GM12878 (cell line): ENCODE measurements at regions not wholly inside any gene's neighbourhood (a gene's known extent, or its start where the extent isn't known, plus 50 kb on each side); places are given as distances from the start of the nearest gene placed in this dataset.

ENCODE experiments used
- ATAC-seq: fragments of 200-7000 bp; cut with Tn5 transposase; 3 replicates; pipeline ENCODE4 v1.9.1; 2020; ENCODE audit warnings: mild to moderate bottlenecking, moderate library complexity
- BruUV-seq: library from RNA; stranded (reverse); fragments of 400-500 nt; replicated peaks from 2 replicates; lab custom pipeline; 2021; lab: Mats Ljungman, UMichigan
- CTCF ChIA-PET: fragments of 300-600 bp; sonication (Branson Sonifier 250); formaldehyde crosslinking; extraction: SDS; loops from one replicate; lab custom pipeline; 2021; ENCODE audit warnings: inconsistent platforms; lab: Yijun Ruan, JAX
- POLR2A ChIA-PET: fragments of 350-600 bp; formaldehyde crosslinking; extraction: SDS; loops from one replicate; lab custom pipeline; 2021; ENCODE audit warnings: inconsistent platforms; lab: Charles Lee
- RAD21 ChIA-PET: fragments of 300-600 bp; sonication (Branson Sonifier 250); formaldehyde crosslinking; loops from one replicate; lab custom pipeline; 2023; ENCODE audit warnings: antibody characterized with exemption; ENCODE audit not compliant: unreplicated experiment; lab: Charles Lee
- SMC1A ChIA-PET: fragments of 300-600 bp; sonication (Branson Sonifier 250); formaldehyde crosslinking; loops from one replicate; lab custom pipeline; 2023; ENCODE audit not compliant: unreplicated experiment, uncharacterized antibody; lab: Charles Lee
- DNase-seq: peaks from one replicate; pipeline ENCODE4 v3.0.0-alpha.2; 2011; ENCODE audit warnings: low read depth, low spot score
- FAIRE-seq: peaks from 3 replicates; lab custom pipeline; 2011; peaks lifted over from hg19 to GRCh38; lab: Jason Lieb, UNC
- H2AFZ ChIP-seq: 2 replicates; pipeline ENCODE4 v1.6.0; 2011; ENCODE audit warnings: low read depth, low read length, control low read depth; ENCODE audit not compliant: control insufficient read depth
- H3K27ac ChIP-seq: 2 replicates; pipeline ENCODE4 v1.5.1; 2011; ENCODE audit warnings: control low read depth; ENCODE audit not compliant: control insufficient read depth, insufficient read depth
- H3K27me3 ChIP-seq, 2 experiments: replicated peaks in 1 of 2; 2 replicates each; pipeline versions ENCODE4 v1.6.0 to v1.6.1; 2011; ENCODE audit warnings: low read length in 1 of 2; ENCODE audit not compliant: control insufficient read depth in 2 of 2, insufficient read depth in 2 of 2
- H3K36me3 ChIP-seq, 2 experiments: 2 replicates each; pipeline ENCODE4 v1.5.1; 2011; ENCODE audit warnings: low read length in 1 of 2; ENCODE audit not compliant: control insufficient read depth in 2 of 2, insufficient read depth in 2 of 2
- H3K4me1 ChIP-seq: 2 replicates; pipeline ENCODE4 v1.6.1; 2011; ENCODE audit warnings: mild to moderate bottlenecking, low read length, moderate library complexity, mixed read lengths; ENCODE audit not compliant: control insufficient read depth, insufficient read depth
- H3K4me2 ChIP-seq: 2 replicates; pipeline ENCODE4 v1.6.0; 2011; ENCODE audit warnings: control low read depth; ENCODE audit not compliant: control insufficient read depth, insufficient read depth
- H3K4me3 ChIP-seq: fragments of 200-600 bp; sonication (generic); 2 replicates; pipeline ENCODE4 v1.5.1; 2016
- H3K79me2 ChIP-seq: 2 replicates; pipeline ENCODE4 v1.6.0; 2011; ENCODE audit warnings: low read length; ENCODE audit not compliant: control insufficient read depth, insufficient read depth
- H3K9ac ChIP-seq: 2 replicates; pipeline ENCODE4 v1.8.0; 2011; ENCODE audit warnings: low read length, control low read depth, mixed read lengths; ENCODE audit not compliant: control insufficient read depth, insufficient read depth
- H3K9me3 ChIP-seq: replicated peaks from 3 replicates; pipeline ENCODE4 v1.5.1; 2011; ENCODE audit warnings: mild to moderate bottlenecking, low read length; ENCODE audit not compliant: control insufficient read depth, insufficient read depth
- H4K20me1 ChIP-seq: 2 replicates; pipeline ENCODE4 v1.6.0; 2011; ENCODE audit not compliant: control insufficient read depth, insufficient read depth
- BCL3 ChIP-seq: IDR thresholded peaks from 2 replicates; pipeline ENCODE4 v1.6.1; 2011; ENCODE audit warnings: borderline replicate concordance, low read depth, mild to moderate bottlenecking, moderate library complexity, low read length; ENCODE audit not compliant: insufficient read depth, poor library complexity, severe bottlenecking
- BCLAF1 ChIP-seq: fragments of 450-650 bp; IDR thresholded peaks from 2 replicates; pipeline ENCODE4 v1.6.1; 2017; ENCODE audit warnings: antibody characterized with exemption, mild to moderate bottlenecking, moderate library complexity
- NBN ChIP-seq: fragments of 450-650 bp; IDR thresholded peaks from 2 replicates; pipeline ENCODE4 v1.6.1; 2016
- POLR2AphosphoS5 ChIP-seq: IDR thresholded peaks from 2 replicates; pipeline ENCODE4 v1.6.1; 2011; ENCODE audit warnings: mild to moderate bottlenecking, low read length, inconsistent platforms
- ZBTB4 ChIP-seq: fragments of 450-650 bp; formaldehyde crosslinking; IDR thresholded peaks from 2 replicates; pipeline ENCODE4 v1.4.0; 2022; ENCODE audit warnings: mild to moderate bottlenecking, moderate library complexity
- WGBS: methylation state at CpG from one replicate; pipeline ENCODE4 v1.1.6; 2016; ENCODE audit warnings: low lambda C conversion rate; ENCODE audit not compliant: insufficient replicate concordance, insufficient coverage; ENCODE audit errors: missing lambda C conversion rate; 5-methylcytosine and 5-hydroxymethylcytosine counted together
- in situ Hi-C: fragments of 300-500 bp; cut with MboI; formaldehyde crosslinking; loops from 9 replicates; pipeline ENCODE4 v1.14.3; 2018; ENCODE audit warnings: mixed read lengths
- intact Hi-C: fragments of 100-400 bp; cut with micrococcal nuclease; formaldehyde crosslinking; loops from one replicate; pipeline ENCODE4 v1.14.2; 2022; ENCODE audit not compliant: unreplicated experiment
- TF ChIP-seq, protein P1 (sequence below): IDR thresholded peaks from 2 replicates; pipeline ENCODE4 v1.6.1; 2012; ENCODE audit warnings: low read depth, low read length, improper control_type of control experiment

GRCh38 chr10:84766923-84767322, 438.5 kb downstream of the CCSER2 start:
- BruUV-seq, result no TSS peak
- no peak overlapping the region for H3K4me3 ChIP-seq
- FAIRE-seq (no peak), ATAC-seq (no peak), DNase-seq (no peak)
- H3K79me2 ChIP-seq, result no peaks in the 10 kb centered on the region
- H3K9me3 ChIP-seq, result no peaks in the 10 kb centered on the region
- H2AFZ ChIP-seq, result no peak overlapping the region
- TF ChIP-seq POLR2AphosphoS5, result no peak
- no peak for TF ChIP-seq BCLAF1
- no peak for TF ChIP-seq BCL3
- no peak for TF ChIP-seq NBN
- TF ChIP-seq, protein P1, sequence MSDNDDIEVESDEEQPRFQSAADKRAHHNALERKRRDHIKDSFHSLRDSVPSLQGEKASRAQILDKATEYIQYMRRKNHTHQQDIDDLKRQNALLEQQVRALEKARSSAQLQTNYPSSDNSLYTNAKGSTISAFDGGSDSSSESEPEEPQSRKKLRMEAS, result no peak
- TF ChIP-seq ZBTB4 (CRISPR knock-in tag), result no peak
- ChIA-PET POLR2A (no interaction called here), CTCF (interaction anchor here (0.7 kb wide), 1 partner anchor 552 kb away, joined by 3 read pairs; no protein-coding TSS in a partner anchor), SMC1A (no interaction called here), RAD21 (no interaction called here)
- intact Hi-C loops (no loop called here), in situ Hi-C loops (no loop called here)
- 43% methylated on average over 13 of the region's 13 CpGs for WGBS
- no peaks in the 10 kb centered on the region for H3K4me1 ChIP-seq
- no peak overlapping the region for H3K27ac ChIP-seq
- no peak overlapping the region for H3K4me2 ChIP-seq
- H3K9ac ChIP-seq, result no peak overlapping the region
- H4K20me1 ChIP-seq, result no peaks in the 10 kb centered on the region
- no peaks in the 10 kb centered on the region for H3K27me3 ChIP-seq
- no peaks in the 10 kb centered on the region for H3K36me3 ChIP-seq
